ENCODE measurements at regions not wholly inside any gene's neighbourhood (a gene's known extent, or its start where the extent isn't known, plus 50 kb on each side); places are given as distances from the start of the nearest gene placed in this dataset.

GRCh38 chr6:40194447-40195170, 260.3 kb upstream of the MOCS1 start:
- no peak for DNase-seq (ENCODE audit: low spot score)

GRCh38 chr6:40192516-40192915, 258.3 kb upstream of the MOCS1 start:
- no peak for DNase-seq (ENCODE audit: low spot score)

GRCh38 chr6:40188931-40189330, 254.7 kb upstream of the MOCS1 start:
- DNase-seq (ENCODE audit: low spot score), result no peak

- DNase-seq (ENCODE audit: low spot score), result no peak
Observed at GRCh38 chr6:40187535-40188144, 253.4 kb upstream of the MOCS1 start.

- no peak for DNase-seq (ENCODE audit: low spot score)
Observed at GRCh38 chr6:40185486-40185885, 251.2 kb upstream of the MOCS1 start.

- DNase-seq (ENCODE audit: low spot score), result no peak
Observed at GRCh38 chr6:40183902-40184301, 249.6 kb upstream of the MOCS1 start.

GRCh38 chr6:40181367-40181766, 247.1 kb upstream of the MOCS1 start:
- DNase-seq (ENCODE audit: low spot score), result no peak

GRCh38 chr6:40180271-40180670, 246.0 kb upstream of the MOCS1 start:
- no peak for DNase-seq (ENCODE audit: low spot score)

- DNase-seq (ENCODE audit: low spot score), result no peak
Observed at GRCh38 chr6:40179496-40179895, 245.2 kb upstream of the MOCS1 start.

- no peak for DNase-seq (ENCODE audit: low spot score)
Observed at GRCh38 chr6:40177598-40177997, 243.3 kb upstream of the MOCS1 start.

- no peak for DNase-seq (ENCODE audit: low spot score)
Observed at GRCh38 chr6:40176152-40176551, 241.9 kb upstream of the MOCS1 start.

GRCh38 chr6:40172272-40172671, 238.0 kb upstream of the MOCS1 start:
- DNase-seq (ENCODE audit: low spot score), result no peak

- DNase-seq (ENCODE audit: low spot score), result no peak
Observed at GRCh38 chr6:40171343-40171742, 237.1 kb upstream of the MOCS1 start.

- DNase-seq (ENCODE audit: low spot score), result no peak
Observed at GRCh38 chr6:40170856-40171255, 236.6 kb upstream of the MOCS1 start.

- no peak for DNase-seq (ENCODE audit: low spot score)
Observed at GRCh38 chr6:40169878-40170277, 235.6 kb upstream of the MOCS1 start.

- no peak for DNase-seq (ENCODE audit: low spot score)
Observed at GRCh38 chr6:40166963-40167362, 232.7 kb upstream of the MOCS1 start.

- DNase-seq (ENCODE audit: low spot score), result no peak
Observed at GRCh38 chr6:40165036-40165709, 230.9 kb upstream of the MOCS1 start.

GRCh38 chr6:40164345-40164755, 230.1 kb upstream of the MOCS1 start:
- no peak for DNase-seq (ENCODE audit: low spot score)

GRCh38 chr6:40163924-40164323, 229.7 kb upstream of the MOCS1 start:
- no peak for DNase-seq (ENCODE audit: low spot score)

- no peak for DNase-seq (ENCODE audit: low spot score)
Observed at GRCh38 chr6:40162074-40162473, 227.8 kb upstream of the MOCS1 start.

GRCh38 chr6:40160826-40161225, 226.6 kb upstream of the MOCS1 start:
- DNase-seq (ENCODE audit: low spot score), result no peak

- DNase-seq (ENCODE audit: low spot score), result no peak
Observed at GRCh38 chr6:40159865-40160264, 225.6 kb upstream of the MOCS1 start.

Measured in ureter (tissue), 1 donor.